H1 (cell line): ENCODE measurements at regions not wholly inside any gene's neighbourhood (a gene's known extent, or its start where the extent isn't known, plus 50 kb on each side); places are given as distances from the start of the nearest gene placed in this dataset.

Experiments used
- CTCF ChIA-PET: fragments of 300-600 bp; sonication (Branson Sonifier 250); formaldehyde crosslinking; loops from one replicate; lab custom pipeline; 2021; ENCODE audit not compliant: partially characterized antibody; lab: Charles Lee
- POLR2A ChIA-PET: fragments of 300-600 bp; sonication (Branson Sonifier 250); formaldehyde crosslinking; loops from one replicate; lab custom pipeline; 2021; ENCODE audit warnings: inconsistent platforms; ENCODE audit not compliant: partially characterized antibody; lab: Charles Lee
- DNase-seq, 2 experiments: peaks; one replicate each; pipeline versions ENCODE4 v3.0.0 to v3.0.0-alpha.2; 2010 to 2022; ENCODE audit warnings: low spot score in 2 of 2, low read depth in 1 of 2, mixed read lengths in 1 of 2
- FAIRE-seq: peaks from 2 replicates; lab custom pipeline; 2011; peaks lifted over from hg19 to GRCh38; lab: Jason Lieb, UNC
- H2AFZ ChIP-seq: 2 replicates; pipeline ENCODE4 v1.8.1; 2012; ENCODE audit warnings: low read length, inconsistent platforms
- H2AK5ac ChIP-seq: 2 replicates; pipeline ENCODE4 v1.6.1; 2013; ENCODE audit warnings: low read depth, low read length
- H2BK120ac ChIP-seq: replicated peaks from 2 replicates; pipeline ENCODE3; 2013; ENCODE audit warnings: low read depth, low read length, inconsistent platforms
- H2BK12ac ChIP-seq: 2 replicates; pipeline ENCODE4 v1.6.1; 2013; ENCODE audit warnings: low read depth, low read length
- H2BK15ac ChIP-seq: 2 replicates; pipeline ENCODE4 v1.6.1; 2013; ENCODE audit warnings: low read length
- H2BK20ac ChIP-seq: 2 replicates; pipeline ENCODE4 v1.6.1; 2013; ENCODE audit warnings: low read length
- H2BK5ac ChIP-seq: 2 replicates; pipeline ENCODE4 v1.6.1; 2013; ENCODE audit warnings: low read depth, low read length
- H3K14ac ChIP-seq: 2 replicates; pipeline ENCODE4 v1.6.1; 2013; ENCODE audit warnings: inconsistent platforms; ENCODE audit not compliant: insufficient read length
- H3K18ac ChIP-seq: 2 replicates; pipeline ENCODE4 v1.6.1; 2013; ENCODE audit warnings: low read length; ENCODE audit errors: extremely low read depth
- H3K23ac ChIP-seq: 2 replicates; pipeline ENCODE4 v1.6.1; 2013; ENCODE audit warnings: inconsistent platforms; ENCODE audit not compliant: insufficient read length
- H3K23me2 ChIP-seq: 2 replicates; pipeline ENCODE4 v1.6.1; 2013; ENCODE audit warnings: low read depth, low read length
- H3K27ac ChIP-seq: 2 replicates; pipeline ENCODE4 v1.6.1; 2011; ENCODE audit warnings: low read depth, low read length, inconsistent platforms
- H3K27me3 ChIP-seq, 4 experiments: replicated peaks in 1 of 4; 1 replicate in 1 of 4; 2 replicates in 3 of 4; pipeline versions ENCODE4 v1.6.1 to v1.8.1; 2011 to 2013; ENCODE audit warnings: low read length in 3 of 4, mild to moderate bottlenecking in 3 of 4, inconsistent platforms in 2 of 4, mixed read lengths in 2 of 4, moderate library complexity in 1 of 4; ENCODE audit not compliant: control insufficient read depth in 3 of 4, insufficient read depth in 3 of 4; ENCODE audit errors: extremely low read depth in 1 of 4
- H3K36me3 ChIP-seq, 4 experiments: 2 replicates each; pipeline versions ENCODE4 v1.6.1 to v1.8.1; 2011 to 2013; ENCODE audit warnings: mild to moderate bottlenecking in 4 of 4, low read length in 3 of 4, moderate library complexity in 2 of 4, control low read depth in 1 of 4, inconsistent platforms in 1 of 4; ENCODE audit not compliant: insufficient read depth in 4 of 4, control insufficient read depth in 2 of 4
- H3K4ac ChIP-seq: replicated peaks from 2 replicates; pipeline ENCODE3; 2013; ENCODE audit warnings: low read length, low read depth, mixed read lengths, inconsistent platforms; ENCODE audit not compliant: insufficient read length
- H3K4me1 ChIP-seq, 4 experiments: replicated peaks in 1 of 4; 1 replicate in 1 of 4; 2 replicates in 3 of 4; pipeline versions ENCODE4 v1.6.1 to v1.8.1; 2011 to 2013; ENCODE audit warnings: low read length in 3 of 4, inconsistent platforms in 2 of 4, mixed read lengths in 1 of 4; ENCODE audit not compliant: insufficient read depth in 4 of 4, control insufficient read depth in 3 of 4
- H3K4me2 ChIP-seq, 2 experiments: 2 replicates each; pipeline versions ENCODE4 v1.6.1 to v1.8.1; 2011 to 2013; ENCODE audit warnings: low read depth in 2 of 2, low read length in 2 of 2, control low read depth in 1 of 2, inconsistent platforms in 1 of 2, mild to moderate bottlenecking in 1 of 2; ENCODE audit not compliant: insufficient read depth in 1 of 2
- H3K4me3 ChIP-seq, 4 experiments: fragments of 200-600, 300-600 bp in 1 of 4; sonication (generic), shearing (Covaris generic), sonication (Bioruptor Twin) in 1 of 4; 2 replicates each; pipeline versions ENCODE4 v1.5.1 to v1.8.1; 2011 to 2016; ENCODE audit warnings: low read length in 4 of 4, low read depth in 3 of 4, control low read depth in 2 of 4, inconsistent platforms in 2 of 4, mild to moderate bottlenecking in 2 of 4, mixed read lengths in 1 of 4, moderate library complexity in 1 of 4; ENCODE audit not compliant: insufficient read depth in 2 of 4; ENCODE audit errors: extremely low read depth in 1 of 4
- H3K56ac ChIP-seq: replicated peaks from 2 replicates; pipeline ENCODE3; 2013; ENCODE audit warnings: low read depth, mild to moderate bottlenecking, mixed read lengths, low read length, inconsistent platforms; ENCODE audit not compliant: insufficient read length
- H3K79me1 ChIP-seq: 2 replicates; pipeline ENCODE4 v1.6.1; 2013; ENCODE audit warnings: low read depth, low read length, control low read depth
- H3K79me2 ChIP-seq, 2 experiments: 2 replicates each; pipeline versions ENCODE4 v1.6.1 to v1.8.1; 2012 to 2013; ENCODE audit warnings: low read length in 2 of 2, mild to moderate bottlenecking in 2 of 2, inconsistent platforms in 1 of 2; ENCODE audit not compliant: insufficient read depth in 2 of 2, control insufficient read depth in 1 of 2
- H3K9ac ChIP-seq, 4 experiments: replicated peaks in 1 of 4; 1 replicate in 1 of 4; 2 replicates in 3 of 4; pipeline versions ENCODE4 v1.6.1 to v1.8.1; 2011 to 2013; ENCODE audit warnings: low read depth in 3 of 4, low read length in 3 of 4, control low read depth in 2 of 4, mild to moderate bottlenecking in 2 of 4, moderate library complexity in 2 of 4, inconsistent platforms in 1 of 4; ENCODE audit errors: extremely low read depth in 1 of 4
- H3K9me3 ChIP-seq, 2 experiments: 2 replicates each; pipeline versions ENCODE4 v1.6.1 to v1.8.1; 2012 to 2013; ENCODE audit warnings: mild to moderate bottlenecking in 2 of 2, moderate library complexity in 2 of 2, control low read depth in 1 of 2, inconsistent platforms in 1 of 2, low read depth in 1 of 2, low read length in 1 of 2, mixed read lengths in 1 of 2; ENCODE audit not compliant: insufficient read depth in 2 of 2
- H4K20me1 ChIP-seq, 2 experiments: replicated peaks in 1 of 2; 2 replicates each; pipeline versions ENCODE3 to v1.8.1; 2011 to 2013; ENCODE audit warnings: inconsistent platforms in 2 of 2, low read length in 2 of 2, mild to moderate bottlenecking in 1 of 2; ENCODE audit not compliant: insufficient read depth in 2 of 2, control insufficient read depth in 1 of 2
- H4K5ac ChIP-seq: 2 replicates; pipeline ENCODE4 v1.6.1; 2013; ENCODE audit warnings: low read length, low read depth, mixed read lengths, inconsistent platforms; ENCODE audit not compliant: insufficient read length
- H4K8ac ChIP-seq: 2 replicates; pipeline ENCODE4 v1.8.0; 2013; ENCODE audit warnings: mild to moderate bottlenecking, moderate library complexity, low read length, inconsistent platforms; ENCODE audit not compliant: insufficient read depth; ENCODE audit errors: extremely low read depth
- H4K91ac ChIP-seq: replicated peaks from 2 replicates; pipeline ENCODE3; 2013; ENCODE audit warnings: low read length, mixed read lengths, inconsistent platforms; ENCODE audit not compliant: insufficient read length
- BCL11A ChIP-seq, 2 experiments: IDR thresholded peaks; one replicate each; pipeline ENCODE4 v1.6.1; 2011; ENCODE audit warnings: low read depth in 2 of 2, low read length in 2 of 2, mild to moderate bottlenecking in 2 of 2
- BRCA1 ChIP-seq: IDR thresholded peaks from 2 replicates; pipeline ENCODE4 v1.6.1; 2012; ENCODE audit warnings: low read depth, low read length, improper control_type of control experiment
- CBX8 ChIP-seq: fragments of 300-800, 300-1000 bp; sonication (generic); IDR thresholded peaks from 2 replicates; pipeline ENCODE4 v1.7.1; 2016; ENCODE audit warnings: low read depth, low read length, borderline replicate concordance
- CTBP2 ChIP-seq: IDR thresholded peaks from 2 replicates; pipeline ENCODE4 v1.7.0; 2011; ENCODE audit warnings: borderline replicate concordance, mild to moderate bottlenecking, moderate library complexity, mixed read lengths, low read length; ENCODE audit not compliant: insufficient read depth, insufficient read length
- HDAC6 ChIP-seq: IDR thresholded peaks from one replicate; pipeline ENCODE4 v1.7.1; 2012; ENCODE audit warnings: low read depth, mild to moderate bottlenecking, inconsistent platforms, low read length, moderate library complexity
- KDM4A ChIP-seq: IDR thresholded peaks from one replicate; pipeline ENCODE4 v1.7.1; 2012; ENCODE audit warnings: low read depth, mild to moderate bottlenecking, moderate library complexity, low read length, inconsistent platforms; ENCODE audit not compliant: severe bottlenecking
- MAFK ChIP-seq: IDR thresholded peaks from 2 replicates; pipeline ENCODE4 v1.6.1; 2012; ENCODE audit warnings: low read depth, mild to moderate bottlenecking, improper control_type of control experiment, low read length
- POU5F1 ChIP-seq: IDR thresholded peaks from 2 replicates; pipeline ENCODE4 v1.6.1; 2011; ENCODE audit warnings: low read depth, mild to moderate bottlenecking, low read length, moderate library complexity
- SIRT6 ChIP-seq: IDR thresholded peaks from one replicate; pipeline ENCODE4 v1.7.1; 2012; ENCODE audit warnings: low read length, inconsistent platforms
- SP1 ChIP-seq: IDR thresholded peaks from 2 replicates; pipeline ENCODE4 v1.6.1; 2011; ENCODE audit warnings: low read depth, low read length
- SRF ChIP-seq: IDR thresholded peaks from 2 replicates; pipeline ENCODE4 v1.6.1; 2011; ENCODE audit warnings: mild to moderate bottlenecking, low read depth, low read length, moderate library complexity
- TBP ChIP-seq: IDR thresholded peaks from 2 replicates; pipeline ENCODE4 v1.6.1; 2011; ENCODE audit warnings: low read depth, low read length, improper control_type of control experiment
- WGBS, 2 experiments: shearing (Covaris generic) in 1 of 2; methylation state at CpG; one replicate each; pipeline versions ENCODE4 v1.1.6 to v1.1.7; 2013 to 2015; ENCODE audit warnings: low lambda C conversion rate in 2 of 2, mixed read lengths in 2 of 2, inconsistent platforms in 1 of 2, low coverage in 1 of 2, missing lambda C conversion rate in 1 of 2; ENCODE audit not compliant: insufficient replicate concordance in 2 of 2, insufficient coverage in 1 of 2, insufficient read length in 1 of 2; ENCODE audit errors: extremely low coverage in 1 of 2, missing lambda C conversion rate in 1 of 2; 5-methylcytosine and 5-hydroxymethylcytosine counted together
- TF ChIP-seq, protein P1 (sequence below): IDR thresholded peaks from 2 replicates; pipeline ENCODE4 v1.6.1; 2011; ENCODE audit warnings: low read length, improper control_type of control experiment

GRCh38 chr12:77751939-77752338 is 78.8 kb upstream of the NAV3 start:
- POLR2A ChIA-PET, result no interaction called here
- WGBS, 2 experiments, result 67% methylated on average over 2 of the region's 2 CpGs; no CpG with 5 or more reads in 1 of the 2 experiments
- no peak overlapping the region for H3K9ac ChIP-seq

More at GRCh38 chr12:77751939-77752338, 78.8 kb upstream of the NAV3 start:
- Histone ChIP-seq H3K23ac (no peak overlapping the region), H3K18ac (no peak overlapping the region), H3K79me1 (no peaks in the 10 kb centered on the region), H3K36me3 (no peaks in the 10 kb centered on the region), H4K5ac (no peak overlapping the region), H3K56ac (no peak overlapping the region), H2BK120ac (no peak overlapping the region), H2AFZ (no peak overlapping the region), H4K8ac (no peak overlapping the region), H2BK12ac (no peak overlapping the region), H3K79me2 (no peaks in the 10 kb centered on the region), H3K27me3 (no peaks in the 10 kb centered on the region), H4K20me1 (no peaks in the 10 kb centered on the region), H3K4ac (no peak overlapping the region), H2BK20ac (no peak overlapping the region), H4K91ac (no peak overlapping the region), H2AK5ac (no peak overlapping the region), H3K9me3 (no peaks in the 10 kb centered on the region), H3K14ac (no peak overlapping the region), H3K4me1 (peaks cover 0 to 3% (median 0%) of the 10 kb centered on the region in 4 experiments; a peak in 1 of 7 replicates), H3K23me2 (no peaks in the 10 kb centered on the region), H2BK15ac (no peak overlapping the region), H2BK5ac (no peak overlapping the region), H3K4me3 (no peak overlapping the region), H3K4me2 (no peak overlapping the region), H3K27ac (no peak overlapping the region)
- no peak for DNase-seq
- CTCF ChIA-PET, result no interaction called here
- FAIRE-seq, result no peak
- TF ChIP-seq KDM4A (no peak), POU5F1 (no peak), CBX8 (no peak), MAFK (no peak), BCL11A (IDR thresholded peaks at IDR 0.05; ENCODE audit: low read depth in 2 of 2, low read length in 2 of 2) (no peak), BRCA1 (no peak), CTBP2 (no peak), HDAC6 (no peak), SIRT6 (no peak), SRF (no peak), SP1 (no peak), TBP (no peak)
- TF ChIP-seq, protein P1, sequence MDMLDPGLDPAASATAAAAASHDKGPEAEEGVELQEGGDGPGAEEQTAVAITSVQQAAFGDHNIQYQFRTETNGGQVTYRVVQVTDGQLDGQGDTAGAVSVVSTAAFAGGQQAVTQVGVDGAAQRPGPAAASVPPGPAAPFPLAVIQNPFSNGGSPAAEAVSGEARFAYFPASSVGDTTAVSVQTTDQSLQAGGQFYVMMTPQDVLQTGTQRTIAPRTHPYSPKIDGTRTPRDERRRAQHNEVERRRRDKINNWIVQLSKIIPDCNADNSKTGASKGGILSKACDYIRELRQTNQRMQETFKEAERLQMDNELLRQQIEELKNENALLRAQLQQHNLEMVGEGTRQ, result no peak
